ENCODE measurements at regions not wholly inside any gene's neighbourhood (a gene's known extent, or its start where the extent isn't known, plus 50 kb on each side); places are given as distances from the start of the nearest gene placed in this dataset.

DNA sequence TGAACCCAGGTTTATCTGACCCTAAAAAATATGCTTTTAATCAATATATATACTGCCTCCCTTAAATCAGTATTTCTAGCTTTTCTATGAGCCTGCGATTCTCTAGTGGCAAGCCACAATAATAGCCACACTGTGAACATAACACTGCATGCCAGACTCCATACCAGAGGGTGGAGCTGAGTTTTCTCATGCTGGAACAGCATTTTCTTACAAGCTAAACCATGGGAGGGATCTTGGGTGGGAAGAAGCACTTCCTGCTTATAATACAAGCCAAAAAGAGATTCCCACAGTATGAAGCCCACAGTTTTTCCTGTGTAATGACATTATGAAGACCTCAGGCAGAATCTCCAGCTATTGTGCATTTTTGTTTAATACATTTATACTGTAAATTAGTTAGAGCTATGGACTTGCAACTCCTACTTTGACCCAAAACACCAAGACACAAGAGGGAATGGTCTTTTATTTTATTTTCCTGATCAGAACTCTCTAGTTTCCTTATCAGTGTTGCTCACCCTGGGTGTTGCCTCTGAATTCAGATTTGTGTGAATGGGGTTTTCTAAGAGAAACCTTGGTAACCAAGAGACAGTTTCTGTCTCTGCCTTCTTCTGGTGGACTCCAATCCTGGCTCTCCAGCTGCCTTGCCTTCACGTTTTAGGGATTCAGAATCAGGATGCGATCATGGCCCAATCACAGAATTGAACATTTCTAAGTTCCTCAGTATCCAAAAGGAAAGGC is 74.5 kb upstream of the EOLA2 start:
- no peaks in the 10 kb centered on the region for H3K27me3 ChIP-seq
- no peaks in the 10 kb centered on the region for H3K9me3 ChIP-seq
- H3K4me3 ChIP-seq (ENCODE audit: low read depth in 1 of 2, low read length in 1 of 2), result no peak overlapping the region
- TF ChIP-seq CTCF (IDR thresholded peaks at IDR 0.05), result no peak
- no peak overlapping the region for H3K27ac ChIP-seq
- H3K36me3 ChIP-seq, result no peaks in the 10 kb centered on the region
- H3K4me1 ChIP-seq (ENCODE audit: control insufficient read depth in 1 of 2, insufficient read depth in 1 of 2, low read depth in 1 of 2, low read length in 1 of 2), result no peaks in the 10 kb centered on the region

DNA sequence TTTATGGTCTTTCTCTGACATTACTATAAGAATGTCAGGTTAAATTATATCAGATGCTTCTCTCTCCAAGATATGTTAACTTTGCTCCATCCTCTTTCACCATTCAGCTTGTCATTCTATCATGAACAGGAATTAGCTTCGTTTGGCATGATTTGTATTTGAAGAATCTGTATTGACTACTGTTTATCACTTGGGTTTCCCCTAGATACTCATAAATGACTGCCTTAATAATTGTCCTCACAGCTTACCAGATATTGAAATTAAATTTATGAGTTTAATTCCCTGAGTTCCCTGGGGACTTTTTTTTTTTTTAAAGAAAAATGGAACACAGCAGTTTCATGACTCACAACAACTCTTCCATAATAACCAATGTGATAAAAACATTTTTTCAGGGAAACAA is 76.2 kb upstream of the EOLA2 start:
- Histone ChIP-seq H3K27ac (no peak overlapping the region), H3K36me3 (no peaks in the 10 kb centered on the region), H3K4me3 (ENCODE audit: low read depth in 1 of 2, low read length in 1 of 2) (no peak overlapping the region), H3K27me3 (no peaks in the 10 kb centered on the region), H3K9me3 (no peaks in the 10 kb centered on the region), H3K4me1 (ENCODE audit: control insufficient read depth in 1 of 2, insufficient read depth in 1 of 2, low read depth in 1 of 2, low read length in 1 of 2) (no peaks in the 10 kb centered on the region)
- TF ChIP-seq CTCF (IDR thresholded peaks at IDR 0.05), result no peak

DNA sequence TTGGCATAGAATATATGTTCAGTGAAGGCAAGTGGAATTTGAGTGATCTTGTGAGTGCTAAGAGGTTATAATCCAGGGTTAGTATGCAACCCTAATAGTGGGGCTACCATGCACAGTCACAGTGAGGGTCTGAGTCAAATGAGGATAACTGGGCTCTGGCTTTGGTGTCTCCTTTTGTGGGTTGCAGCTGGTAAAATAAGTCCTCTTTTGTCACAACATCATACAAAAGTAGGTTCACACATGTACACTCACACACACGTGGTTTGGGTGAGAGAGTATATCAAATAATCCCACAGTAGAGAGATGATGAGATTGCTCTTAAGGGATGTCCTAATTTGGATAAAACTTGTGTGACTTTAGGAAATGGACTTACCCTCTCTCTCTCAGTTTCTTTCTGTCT is 79.6 kb upstream of the EOLA2 start:
- Histone ChIP-seq H3K4me3 (ENCODE audit: low read depth in 1 of 2, low read length in 1 of 2) (no peak overlapping the region), H3K4me1 (ENCODE audit: control insufficient read depth in 1 of 2, insufficient read depth in 1 of 2, low read depth in 1 of 2, low read length in 1 of 2) (no peaks in the 10 kb centered on the region), H3K27ac (no peak overlapping the region), H3K27me3 (no peaks in the 10 kb centered on the region), H3K36me3 (no peaks in the 10 kb centered on the region), H3K9me3 (no peaks in the 10 kb centered on the region)
- TF ChIP-seq CTCF (IDR thresholded peaks at IDR 0.05), result no peak

DNA sequence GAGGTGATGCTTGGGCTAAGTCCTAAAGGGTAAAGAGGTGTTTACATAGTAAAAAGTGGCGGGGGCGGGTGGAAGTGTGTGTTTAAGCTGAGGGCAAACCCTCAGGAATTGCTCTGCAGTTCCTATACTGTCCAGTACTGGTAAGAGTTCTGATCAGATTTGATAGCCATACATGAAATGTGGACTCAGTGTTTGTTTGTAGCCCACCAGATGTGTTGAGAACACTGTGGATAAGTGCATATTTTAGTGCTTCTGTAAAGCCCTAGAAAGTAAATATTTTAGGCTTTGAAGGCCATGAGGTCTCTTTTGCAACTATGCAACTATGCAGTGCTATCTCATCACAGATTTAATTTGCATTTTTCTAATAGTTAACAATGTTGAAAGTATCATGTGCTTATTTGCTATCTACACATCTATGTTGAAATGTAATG is 80.7 kb upstream of the EOLA2 start:
- no peak overlapping the region for H3K27ac ChIP-seq
- no peaks in the 10 kb centered on the region for H3K4me1 ChIP-seq (ENCODE audit: control insufficient read depth in 1 of 2, insufficient read depth in 1 of 2, low read depth in 1 of 2, low read length in 1 of 2)
- H3K4me3 ChIP-seq (ENCODE audit: low read depth in 1 of 2, low read length in 1 of 2), result no peak overlapping the region
- no peaks in the 10 kb centered on the region for H3K9me3 ChIP-seq
- H3K27me3 ChIP-seq, result no peaks in the 10 kb centered on the region
- no peak for TF ChIP-seq CTCF (IDR thresholded peaks at IDR 0.05)
- no peaks in the 10 kb centered on the region for H3K36me3 ChIP-seq

- no peak overlapping the region for H3K27ac ChIP-seq
- H3K27me3 ChIP-seq, result no peaks in the 10 kb centered on the region
- no peaks in the 10 kb centered on the region for H3K9me3 ChIP-seq
- no peak overlapping the region for H3K4me3 ChIP-seq (ENCODE audit: low read depth in 1 of 2, low read length in 1 of 2)
- TF ChIP-seq CTCF (IDR thresholded peaks at IDR 0.05), result no peak
- H3K36me3 ChIP-seq, result no peaks in the 10 kb centered on the region
- no peaks in the 10 kb centered on the region for H3K4me1 ChIP-seq (ENCODE audit: control insufficient read depth in 1 of 2, insufficient read depth in 1 of 2, low read depth in 1 of 2, low read length in 1 of 2)
These were observed 90.4 kb upstream of the EOLA2 start for GRCh38 chrX:150028692-150029091.

Data from neutrophil (primary cell).